DND-41 (cell line): ENCODE measurements at regions not wholly inside any gene's neighbourhood (a gene's known extent, or its start where the extent isn't known, plus 50 kb on each side); places are given as distances from the start of the nearest gene placed in this dataset.

Source experiments
- ATAC-seq: fragments of 200-7000 bp; cut with Tn5 transposase; 3 replicates; pipeline ENCODE4 v1.9.1; 2021; ENCODE audit warnings: low read depth; ENCODE audit not compliant: insufficient read depth
- DNase-seq: peaks from one replicate; pipeline ENCODE4 v3.0.0-alpha.2; 2020
- H2AFZ ChIP-seq: 2 replicates; pipeline ENCODE4 v1.6.0; 2012; ENCODE audit warnings: low read depth, low read length
- H3K27ac ChIP-seq: 2 replicates; pipeline ENCODE4 v1.5.1; 2012; ENCODE audit warnings: low read length, inconsistent platforms
- H3K27me3 ChIP-seq: fragments of 200-600 bp; sonication (generic); 2 replicates; pipeline ENCODE4 v1.6.0; 2012; ENCODE audit warnings: low read length, mild to moderate bottlenecking, inconsistent platforms; ENCODE audit not compliant: insufficient read depth, poor library complexity
- H3K36me3 ChIP-seq: 2 replicates; pipeline ENCODE4 v1.5.1; 2012; ENCODE audit warnings: low read length, inconsistent platforms; ENCODE audit not compliant: insufficient read depth
- H3K4me1 ChIP-seq: 2 replicates; pipeline ENCODE4 v1.5.1; 2012; ENCODE audit warnings: mild to moderate bottlenecking, low read length; ENCODE audit not compliant: insufficient read depth
- H3K4me2 ChIP-seq: 2 replicates; pipeline ENCODE4 v1.6.0; 2012; ENCODE audit warnings: mild to moderate bottlenecking, moderate library complexity, low read length, inconsistent platforms; ENCODE audit not compliant: insufficient read depth
- H3K4me3 ChIP-seq, 2 experiments: fragments of 200-600 bp in 1 of 2; shearing (Covaris generic) in 1 of 2; 2 replicates each; pipeline ENCODE4 v1.5.1; 2012 to 2016; ENCODE audit warnings: inconsistent platforms in 2 of 2, low read length in 2 of 2, mild to moderate bottlenecking in 2 of 2, low read depth in 1 of 2, moderate library complexity in 1 of 2
- H3K79me2 ChIP-seq: 2 replicates; pipeline ENCODE4 v1.6.0; 2012; ENCODE audit warnings: low read length, inconsistent platforms; ENCODE audit not compliant: insufficient read depth
- H3K9ac ChIP-seq: 2 replicates; pipeline ENCODE4 v1.6.0; 2012; ENCODE audit warnings: low read depth, mild to moderate bottlenecking, inconsistent platforms, low read length, moderate library complexity
- H3K9me3 ChIP-seq: 2 replicates; pipeline ENCODE4 v1.5.1; 2012; ENCODE audit warnings: low read length, moderate library complexity, mild to moderate bottlenecking, inconsistent platforms; ENCODE audit not compliant: insufficient read depth, severe bottlenecking
- H4K20me1 ChIP-seq: 2 replicates; pipeline ENCODE4 v1.6.0; 2012; ENCODE audit warnings: low read length; ENCODE audit not compliant: insufficient read depth
- EZH2 ChIP-seq: IDR thresholded peaks from 3 replicates; pipeline ENCODE4 v1.6.1; 2012; ENCODE audit warnings: borderline replicate concordance, low read depth, mild to moderate bottlenecking, moderate library complexity, low read length, inconsistent platforms; ENCODE audit not compliant: severe bottlenecking
- TF ChIP-seq, protein P1 (sequence below): IDR thresholded peaks from 2 replicates; pipeline ENCODE4 v1.5.1; 2012; ENCODE audit warnings: borderline replicate concordance, low read length, moderate library complexity, mild to moderate bottlenecking; ENCODE audit not compliant: poor library complexity, severe bottlenecking; ENCODE audit errors: extremely low read depth

DNA sequence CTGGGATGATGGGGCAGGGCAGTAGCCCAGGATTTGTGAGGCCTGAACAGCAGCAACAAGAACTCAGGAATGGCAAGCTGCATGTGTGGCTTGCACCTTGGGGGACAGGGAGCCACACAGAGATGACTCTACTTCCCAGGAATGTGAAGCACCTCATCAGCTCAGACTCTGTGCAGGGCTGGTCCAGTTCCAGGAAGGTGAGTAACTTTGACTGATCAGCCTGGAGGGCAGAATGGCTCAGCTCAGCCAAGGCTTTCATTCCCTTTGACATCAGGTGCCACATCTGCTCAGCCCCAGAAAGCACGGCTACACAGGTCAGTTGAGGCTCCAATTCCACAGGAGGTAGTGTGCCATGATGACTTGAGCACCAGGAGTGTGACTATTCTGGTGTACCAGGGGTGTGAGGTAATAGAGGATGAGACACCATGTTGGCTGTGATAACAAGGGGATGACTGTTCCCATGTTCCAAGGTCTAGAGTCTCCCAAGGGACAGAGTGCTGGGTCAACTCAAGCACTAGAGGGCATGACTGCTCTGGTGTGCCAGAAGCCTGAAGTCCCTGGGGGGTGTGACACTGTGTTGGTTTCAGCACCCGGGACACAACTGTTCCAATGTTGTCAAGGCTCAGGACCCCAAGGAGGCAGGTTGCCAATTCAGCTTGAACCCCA, 625.8 kb upstream of the ADGRL2 start:
- Histone ChIP-seq H3K4me1 (no peaks in the 10 kb centered on the region), H3K27ac (no peak overlapping the region), H2AFZ (no peak overlapping the region), H3K79me2 (no peaks in the 10 kb centered on the region), H3K27me3 (no peaks in the 10 kb centered on the region), H3K36me3 (no peaks in the 10 kb centered on the region), H3K4me3 (no peak overlapping the region), H4K20me1 (no peaks in the 10 kb centered on the region), H3K4me2 (no peak overlapping the region), H3K9ac (no peak overlapping the region), H3K9me3 (peaks cover 4% of the 10 kb centered on the region)
- no peak for DNase-seq
- no peak for ATAC-seq
- no peak for TF ChIP-seq EZH2
- TF ChIP-seq, protein P1, sequence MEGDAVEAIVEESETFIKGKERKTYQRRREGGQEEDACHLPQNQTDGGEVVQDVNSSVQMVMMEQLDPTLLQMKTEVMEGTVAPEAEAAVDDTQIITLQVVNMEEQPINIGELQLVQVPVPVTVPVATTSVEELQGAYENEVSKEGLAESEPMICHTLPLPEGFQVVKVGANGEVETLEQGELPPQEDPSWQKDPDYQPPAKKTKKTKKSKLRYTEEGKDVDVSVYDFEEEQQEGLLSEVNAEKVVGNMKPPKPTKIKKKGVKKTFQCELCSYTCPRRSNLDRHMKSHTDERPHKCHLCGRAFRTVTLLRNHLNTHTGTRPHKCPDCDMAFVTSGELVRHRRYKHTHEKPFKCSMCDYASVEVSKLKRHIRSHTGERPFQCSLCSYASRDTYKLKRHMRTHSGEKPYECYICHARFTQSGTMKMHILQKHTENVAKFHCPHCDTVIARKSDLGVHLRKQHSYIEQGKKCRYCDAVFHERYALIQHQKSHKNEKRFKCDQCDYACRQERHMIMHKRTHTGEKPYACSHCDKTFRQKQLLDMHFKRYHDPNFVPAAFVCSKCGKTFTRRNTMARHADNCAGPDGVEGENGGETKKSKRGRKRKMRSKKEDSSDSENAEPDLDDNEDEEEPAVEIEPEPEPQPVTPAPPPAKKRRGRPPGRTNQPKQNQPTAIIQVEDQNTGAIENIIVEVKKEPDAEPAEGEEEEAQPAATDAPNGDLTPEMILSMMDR = no peak

DNA sequence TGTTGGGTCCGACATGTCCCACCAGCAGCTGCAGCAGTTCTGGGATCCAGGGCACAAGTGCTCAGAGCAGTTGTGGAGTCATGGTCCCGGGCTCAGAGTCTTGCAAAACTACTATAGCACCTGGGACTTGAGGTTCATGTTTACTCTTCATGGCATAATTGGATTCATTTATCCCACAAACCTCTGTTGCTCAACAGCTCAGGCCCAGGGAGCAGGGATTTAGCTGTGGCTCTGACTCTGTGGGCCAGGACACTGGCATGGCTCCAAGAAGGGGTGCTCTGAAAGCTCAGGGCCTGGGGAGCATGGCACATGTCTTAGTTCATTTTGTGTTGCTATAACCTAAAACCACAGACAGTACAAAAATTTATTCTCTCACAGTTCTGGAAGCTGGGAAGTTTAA, 626.7 kb upstream of the ADGRL2 start:
- ATAC-seq (no peak), DNase-seq (no peak)
- H4K20me1 ChIP-seq = no peaks in the 10 kb centered on the region
- H2AFZ ChIP-seq = no peak overlapping the region
- no peak overlapping the region for H3K4me3 ChIP-seq
- H3K36me3 ChIP-seq = no peaks in the 10 kb centered on the region
- TF ChIP-seq, protein P1 = no peak
- TF ChIP-seq EZH2 = no peak
- no peak overlapping the region for H3K27ac ChIP-seq
- H3K9me3 ChIP-seq = peaks cover 4% of the 10 kb centered on the region
- no peaks in the 10 kb centered on the region for H3K4me1 ChIP-seq
- no peak overlapping the region for H3K9ac ChIP-seq
- no peaks in the 10 kb centered on the region for H3K79me2 ChIP-seq
- H3K4me2 ChIP-seq = no peak overlapping the region
- no peaks in the 10 kb centered on the region for H3K27me3 ChIP-seq

DNA sequence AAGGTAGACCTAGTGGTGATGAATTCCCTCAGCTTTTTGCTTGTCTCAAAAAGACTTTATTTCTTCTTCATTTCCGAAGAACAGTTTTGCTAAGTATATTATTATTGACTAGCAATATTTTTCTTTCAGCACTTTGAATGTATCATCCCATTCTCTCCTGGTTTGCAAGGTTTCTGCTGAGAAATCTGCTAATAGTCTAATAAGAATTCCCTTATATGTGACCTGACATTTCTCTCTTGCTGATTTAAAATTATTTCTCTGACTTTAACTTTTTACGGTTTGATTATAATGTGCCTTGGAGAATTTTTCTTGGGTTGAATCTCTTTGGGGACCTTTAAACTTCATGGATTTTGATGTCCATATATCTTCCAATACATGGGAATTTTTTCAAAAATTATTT, 628.3 kb upstream of the ADGRL2 start:
- no peak overlapping the region for H3K4me3 ChIP-seq
- no peaks in the 10 kb centered on the region for H3K79me2 ChIP-seq
- H3K27ac ChIP-seq = no peak overlapping the region
- no peak overlapping the region for H3K9ac ChIP-seq
- DNase-seq (no peak), ATAC-seq (no peak)
- H4K20me1 ChIP-seq = no peaks in the 10 kb centered on the region
- H3K27me3 ChIP-seq = no peaks in the 10 kb centered on the region
- H3K4me1 ChIP-seq = no peaks in the 10 kb centered on the region
- no peak for TF ChIP-seq EZH2
- TF ChIP-seq, protein P1 = no peak
- no peak overlapping the region for H3K4me2 ChIP-seq
- H3K9me3 ChIP-seq = peaks cover 4% of the 10 kb centered on the region
- H3K36me3 ChIP-seq = no peaks in the 10 kb centered on the region
- H2AFZ ChIP-seq = no peak overlapping the region
